Keratinocyte (primary cell): ENCODE measurements at regions not wholly inside any gene's neighbourhood (a gene's known extent, or its start where the extent isn't known, plus 50 kb on each side); places are given as distances from the start of the nearest gene placed in this dataset.

Source experiments
- EZH2 ChIP-seq: IDR thresholded peaks from one replicate; pipeline ENCODE4 v1.6.1; 2012; ENCODE audit warnings: inconsistent platforms, mild to moderate bottlenecking, low read length, moderate library complexity
- TF ChIP-seq, protein P1 (sequence below), 3 experiments: IDR thresholded peaks in 1 of 3; conservative IDR thresholded peaks in 1 of 3; optimal IDR thresholded peaks in 1 of 3; 2 replicates in 2 of 3; 3 replicates in 1 of 3; pipeline versions ENCODE3 to v1.5.1; 2011; ENCODE audit warnings: low read length in 3 of 3, mild to moderate bottlenecking in 3 of 3, moderate library complexity in 2 of 3, control low read depth in 1 of 3, inconsistent platforms in 1 of 3; ENCODE audit not compliant: insufficient read depth in 2 of 3; ENCODE audit errors: extremely low read depth in 1 of 3

DNA sequence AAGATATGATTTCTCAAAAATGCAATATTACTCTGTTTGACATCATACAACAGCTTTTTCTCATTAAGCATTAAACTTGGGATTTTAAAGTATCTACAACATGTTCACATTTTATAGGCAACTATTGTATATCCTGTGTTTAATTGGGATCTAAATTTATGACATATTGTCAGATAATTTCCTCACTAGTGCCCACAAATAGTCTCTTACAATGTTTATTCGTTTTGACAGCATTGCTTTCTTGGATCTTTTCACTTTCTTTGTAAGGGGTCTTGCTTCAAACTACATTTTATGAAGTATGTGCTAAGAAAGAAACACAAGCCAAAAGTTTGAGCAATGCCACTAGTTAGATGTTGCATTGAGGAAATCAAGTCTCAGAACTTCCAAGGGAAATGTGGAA, 285.1 kb downstream of the TMEM167A start:
- TF ChIP-seq, protein P1, sequence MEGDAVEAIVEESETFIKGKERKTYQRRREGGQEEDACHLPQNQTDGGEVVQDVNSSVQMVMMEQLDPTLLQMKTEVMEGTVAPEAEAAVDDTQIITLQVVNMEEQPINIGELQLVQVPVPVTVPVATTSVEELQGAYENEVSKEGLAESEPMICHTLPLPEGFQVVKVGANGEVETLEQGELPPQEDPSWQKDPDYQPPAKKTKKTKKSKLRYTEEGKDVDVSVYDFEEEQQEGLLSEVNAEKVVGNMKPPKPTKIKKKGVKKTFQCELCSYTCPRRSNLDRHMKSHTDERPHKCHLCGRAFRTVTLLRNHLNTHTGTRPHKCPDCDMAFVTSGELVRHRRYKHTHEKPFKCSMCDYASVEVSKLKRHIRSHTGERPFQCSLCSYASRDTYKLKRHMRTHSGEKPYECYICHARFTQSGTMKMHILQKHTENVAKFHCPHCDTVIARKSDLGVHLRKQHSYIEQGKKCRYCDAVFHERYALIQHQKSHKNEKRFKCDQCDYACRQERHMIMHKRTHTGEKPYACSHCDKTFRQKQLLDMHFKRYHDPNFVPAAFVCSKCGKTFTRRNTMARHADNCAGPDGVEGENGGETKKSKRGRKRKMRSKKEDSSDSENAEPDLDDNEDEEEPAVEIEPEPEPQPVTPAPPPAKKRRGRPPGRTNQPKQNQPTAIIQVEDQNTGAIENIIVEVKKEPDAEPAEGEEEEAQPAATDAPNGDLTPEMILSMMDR (optimal IDR thresholded peaks at IDR 0.05 in 1 of 3, IDR thresholded peaks at IDR 0.05 in 1 of 3, conservative IDR thresholded peaks at IDR 0.05 in 1 of 3; ENCODE audit: extremely low read depth in 1 of 3, insufficient read depth in 2 of 3, low read length in 3 of 3): no peak
- TF ChIP-seq EZH2: no peak
